ENCODE measurements at regions not wholly inside any gene's neighbourhood (a gene's known extent, or its start where the extent isn't known, plus 50 kb on each side); places are given as distances from the start of the nearest gene placed in this dataset.

DNA sequence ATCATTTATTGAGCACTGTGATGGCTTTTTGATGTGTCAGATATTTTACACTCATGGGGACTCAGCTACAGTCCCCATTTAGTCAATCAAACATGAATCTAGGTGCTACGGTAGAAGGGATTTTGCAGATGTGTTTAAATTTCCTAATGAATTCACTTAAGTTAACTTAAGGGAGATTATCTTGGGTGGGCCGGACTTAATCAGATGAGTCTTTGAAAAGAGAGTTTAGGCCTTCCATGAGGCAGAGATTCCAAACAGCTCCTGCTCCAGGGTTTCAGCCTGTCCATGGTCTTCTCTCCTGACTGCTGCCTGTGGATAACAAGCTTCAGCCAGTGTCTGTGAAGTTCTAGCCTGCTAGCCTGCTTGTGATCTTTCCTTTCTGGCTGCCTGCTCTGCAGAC is 202.4 kb downstream of the IDS start:
- TF ChIP-seq, protein P1, sequence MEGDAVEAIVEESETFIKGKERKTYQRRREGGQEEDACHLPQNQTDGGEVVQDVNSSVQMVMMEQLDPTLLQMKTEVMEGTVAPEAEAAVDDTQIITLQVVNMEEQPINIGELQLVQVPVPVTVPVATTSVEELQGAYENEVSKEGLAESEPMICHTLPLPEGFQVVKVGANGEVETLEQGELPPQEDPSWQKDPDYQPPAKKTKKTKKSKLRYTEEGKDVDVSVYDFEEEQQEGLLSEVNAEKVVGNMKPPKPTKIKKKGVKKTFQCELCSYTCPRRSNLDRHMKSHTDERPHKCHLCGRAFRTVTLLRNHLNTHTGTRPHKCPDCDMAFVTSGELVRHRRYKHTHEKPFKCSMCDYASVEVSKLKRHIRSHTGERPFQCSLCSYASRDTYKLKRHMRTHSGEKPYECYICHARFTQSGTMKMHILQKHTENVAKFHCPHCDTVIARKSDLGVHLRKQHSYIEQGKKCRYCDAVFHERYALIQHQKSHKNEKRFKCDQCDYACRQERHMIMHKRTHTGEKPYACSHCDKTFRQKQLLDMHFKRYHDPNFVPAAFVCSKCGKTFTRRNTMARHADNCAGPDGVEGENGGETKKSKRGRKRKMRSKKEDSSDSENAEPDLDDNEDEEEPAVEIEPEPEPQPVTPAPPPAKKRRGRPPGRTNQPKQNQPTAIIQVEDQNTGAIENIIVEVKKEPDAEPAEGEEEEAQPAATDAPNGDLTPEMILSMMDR (IDR thresholded peaks at IDR 0.05), result no peak
- no peak for TF ChIP-seq POLR2A (IDR thresholded peaks at IDR 0.05)
- no peak for TF ChIP-seq POLR2AphosphoS5 (IDR thresholded peaks at IDR 0.05; ENCODE audit: insufficient read depth in 1 of 2, low read depth in 1 of 2)
- DNase-seq (ENCODE audit: extremely low spot score in 2 of 2), result no peak
- H3K9me3 ChIP-seq, result no peaks in the 10 kb centered on the region
- H3K4me1 ChIP-seq, result no peaks in the 10 kb centered on the region
- no peaks in the 10 kb centered on the region for H3K36me3 ChIP-seq
- H3K27me3 ChIP-seq, result no peaks in the 10 kb centered on the region
- H3K27ac ChIP-seq, result no peak overlapping the region
- intact Hi-C loops (cut with DNase I), result no loop called here
- no peak overlapping the region for H3K4me3 ChIP-seq

- no peak overlapping the region for H3K4me3 ChIP-seq
- no peaks in the 10 kb centered on the region for H3K36me3 ChIP-seq
- H3K4me1 ChIP-seq, result no peaks in the 10 kb centered on the region
- DNase-seq (ENCODE audit: extremely low spot score in 2 of 2), result no peak
- H3K9me3 ChIP-seq, result no peaks in the 10 kb centered on the region
- TF ChIP-seq POLR2A (IDR thresholded peaks at IDR 0.05) (no peak), POLR2AphosphoS5 (IDR thresholded peaks at IDR 0.05; ENCODE audit: insufficient read depth in 1 of 2, low read depth in 1 of 2) (no peak)
- TF ChIP-seq, protein P1 (IDR thresholded peaks at IDR 0.05), result no peak
- intact Hi-C loops (cut with DNase I), result no loop called here
- H3K27me3 ChIP-seq, result no peaks in the 10 kb centered on the region
- no peak overlapping the region for H3K27ac ChIP-seq
Measured at GRCh38 chrX:149298111-149298510, 207.0 kb downstream of the IDS start.

GRCh38 chrX:149296092-149296491 is 209.0 kb downstream of the IDS start:
- no peak for TF ChIP-seq POLR2A (IDR thresholded peaks at IDR 0.05)
- TF ChIP-seq, protein P1 (IDR thresholded peaks at IDR 0.05), result no peak
- TF ChIP-seq POLR2AphosphoS5 (IDR thresholded peaks at IDR 0.05; ENCODE audit: insufficient read depth in 1 of 2, low read depth in 1 of 2), result no peak
- Histone ChIP-seq H3K36me3 (no peaks in the 10 kb centered on the region), H3K4me1 (no peaks in the 10 kb centered on the region), H3K27me3 (no peaks in the 10 kb centered on the region), H3K9me3 (no peaks in the 10 kb centered on the region), H3K4me3 (no peak overlapping the region), H3K27ac (no peak overlapping the region)
- no peak for DNase-seq (ENCODE audit: extremely low spot score in 2 of 2)
- intact Hi-C loops (cut with DNase I), result no loop called here

DNA sequence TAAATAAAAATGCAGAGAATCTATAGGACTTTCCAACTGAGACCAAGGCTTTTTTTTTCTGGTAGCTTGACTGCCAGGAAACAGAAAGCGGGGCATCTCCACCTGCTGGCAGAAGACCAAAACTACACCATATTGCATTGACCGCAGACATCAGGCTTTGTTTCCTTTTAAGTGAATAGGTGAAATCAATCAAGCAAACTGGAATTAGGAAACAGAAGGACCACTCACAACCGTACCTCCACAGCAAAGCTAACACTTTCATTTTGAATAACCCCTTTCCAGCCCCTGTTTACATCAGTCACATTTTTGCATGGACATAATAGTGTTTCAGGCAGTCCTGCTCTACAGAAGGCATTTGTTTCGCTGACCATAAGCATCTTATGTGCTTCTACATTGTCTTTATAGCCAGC is 218.2 kb downstream of the IDS start:
- Histone ChIP-seq H3K4me1 (no peaks in the 10 kb centered on the region), H3K27ac (no peak overlapping the region), H3K4me3 (no peak overlapping the region), H3K36me3 (no peaks in the 10 kb centered on the region), H3K9me3 (no peaks in the 10 kb centered on the region), H3K27me3 (no peaks in the 10 kb centered on the region)
- intact Hi-C loops (cut with DNase I), result no loop called here
- no peak for DNase-seq (ENCODE audit: extremely low spot score in 2 of 2)
- TF ChIP-seq POLR2A (IDR thresholded peaks at IDR 0.05), result no peak
- TF ChIP-seq POLR2AphosphoS5 (IDR thresholded peaks at IDR 0.05; ENCODE audit: insufficient read depth in 1 of 2, low read depth in 1 of 2), result no peak
- TF ChIP-seq, protein P1 (IDR thresholded peaks at IDR 0.05), result peak in 1 of 3 experiments; percentile 22

GRCh38 chrX:149284616-149285015 is 220.5 kb downstream of the IDS start:
- Histone ChIP-seq H3K27me3 (no peaks in the 10 kb centered on the region), H3K9me3 (no peaks in the 10 kb centered on the region), H3K4me3 (no peak overlapping the region), H3K36me3 (no peaks in the 10 kb centered on the region), H3K27ac (no peak overlapping the region), H3K4me1 (no peaks in the 10 kb centered on the region)
- intact Hi-C loops (cut with DNase I), result no loop called here
- no peak for TF ChIP-seq POLR2AphosphoS5 (IDR thresholded peaks at IDR 0.05; ENCODE audit: insufficient read depth in 1 of 2, low read depth in 1 of 2)
- TF ChIP-seq POLR2A (IDR thresholded peaks at IDR 0.05), result no peak
- TF ChIP-seq, protein P1 (IDR thresholded peaks at IDR 0.05), result no peak
- DNase-seq (ENCODE audit: extremely low spot score in 2 of 2), result no peak

Data from vagina (tissue), 2 donors.